NAMALWA (cell line): ENCODE measurements at regions not wholly inside any gene's neighbourhood (a gene's known extent, or its start where the extent isn't known, plus 50 kb on each side); places are given as distances from the start of the nearest gene placed in this dataset.
"Not testable (repeated sequence)": the region's sequence is repeated elsewhere in the genome, so short reads cannot be mapped to it uniquely, and the experiment has no call there.

Experiments used
- DNase-seq: peaks from one replicate; pipeline ENCODE4 v3.0.0-alpha.2; 2015; ENCODE audit warnings: low spot score

DNA sequence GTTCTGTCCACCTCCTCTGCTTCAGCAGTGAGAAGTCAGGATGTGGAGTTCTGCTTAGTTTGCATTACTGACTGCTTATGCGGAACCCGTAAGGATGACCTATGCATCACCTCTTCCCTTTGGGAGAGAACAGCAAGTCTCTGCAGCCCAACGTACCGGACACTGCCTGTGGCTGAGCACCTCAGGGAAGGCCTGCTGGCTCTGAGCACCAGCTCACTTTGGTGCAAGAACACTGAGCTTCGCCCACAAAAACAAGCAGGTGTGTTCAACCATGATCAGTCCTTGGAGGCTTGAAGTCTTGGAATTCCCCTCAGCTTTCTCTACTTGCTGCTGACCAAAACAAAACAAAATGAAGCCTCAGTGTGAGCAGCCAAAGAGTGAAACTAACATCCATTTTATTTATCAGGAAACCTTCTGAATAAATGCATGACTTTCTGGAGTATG is 52.7 kb upstream of the NCK2 start:
- no peak for DNase-seq

DNA sequence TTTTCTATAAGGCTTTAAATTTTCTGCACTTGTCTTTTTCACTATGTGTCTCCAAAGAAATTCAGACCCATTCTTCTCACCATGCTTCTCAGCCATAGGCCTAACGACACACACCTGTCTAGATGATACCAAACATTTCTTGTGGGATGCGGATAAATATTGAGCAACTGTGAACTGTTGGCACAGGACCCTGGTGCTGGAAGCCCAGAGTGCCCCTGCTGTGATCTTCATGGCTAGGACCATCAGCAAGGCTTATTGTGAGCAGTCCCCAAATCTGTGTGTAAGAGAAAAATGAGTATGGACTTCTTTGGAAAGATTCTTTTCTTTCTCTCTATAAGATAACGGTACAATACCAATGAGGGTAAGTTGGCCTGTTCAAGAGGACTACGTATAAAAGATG is 54.1 kb upstream of the NCK2 start:
- DNase-seq: no peak

DNA sequence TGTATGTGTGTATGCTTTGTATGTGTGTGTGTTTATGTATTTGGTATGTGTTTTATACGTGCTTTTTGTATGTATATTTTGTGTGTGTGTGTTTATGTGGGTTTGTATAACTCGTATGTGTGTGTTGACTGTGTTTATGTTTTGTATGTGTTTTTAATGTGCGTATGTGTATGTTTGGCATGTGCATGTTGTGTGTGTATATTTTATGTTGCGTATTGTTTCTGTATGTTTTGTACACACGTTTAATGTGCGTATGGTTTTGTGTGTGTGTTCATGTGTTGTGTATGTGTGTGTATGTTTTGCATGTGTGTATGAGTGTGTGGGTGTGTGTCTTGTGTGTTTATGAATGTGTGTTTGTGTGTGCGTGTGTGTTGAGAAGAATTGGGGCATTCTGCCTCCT is 55.2 kb upstream of the NCK2 start:
- no peak for DNase-seq

DNA sequence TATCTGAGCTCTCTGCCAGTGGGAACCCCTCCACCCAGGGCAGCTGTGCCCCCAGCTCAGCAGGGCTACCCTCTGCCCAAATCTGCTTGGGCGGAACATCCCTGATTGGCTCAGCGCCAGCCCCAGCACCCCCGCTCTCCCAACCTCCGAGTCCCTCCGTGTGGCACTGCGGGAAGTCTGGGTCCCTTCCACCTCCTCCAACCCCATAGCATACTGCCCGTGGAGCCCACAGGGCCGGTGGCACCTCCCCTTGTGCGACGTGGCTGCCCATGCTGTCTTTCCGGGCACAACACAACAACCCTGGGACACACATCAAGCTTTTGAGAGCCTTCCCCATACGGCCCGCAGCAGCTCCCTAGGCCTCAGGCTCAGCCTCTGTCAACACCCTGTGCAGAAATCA is 55.8 kb upstream of the NCK2 start:
- no peak for DNase-seq

DNA sequence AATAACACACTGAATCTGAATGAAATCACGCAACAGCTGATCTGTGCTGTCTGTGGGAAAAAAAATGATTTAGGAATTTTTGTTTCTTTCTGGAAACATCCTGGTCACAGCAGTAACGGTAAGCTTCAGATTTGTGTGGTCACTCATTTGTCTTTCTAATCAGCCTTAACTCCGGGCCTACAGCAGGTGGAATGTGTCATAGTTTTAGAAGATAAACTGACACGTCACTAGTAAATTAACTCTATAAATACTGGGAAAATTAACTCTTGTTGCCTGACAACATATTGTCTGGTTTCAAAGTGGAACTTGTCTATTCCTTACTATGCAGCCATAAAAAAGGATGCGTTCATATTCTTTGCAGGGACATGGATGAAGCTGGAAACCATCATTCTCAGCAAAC is 58.1 kb upstream of the NCK2 start:
- DNase-seq: no peak

DNA sequence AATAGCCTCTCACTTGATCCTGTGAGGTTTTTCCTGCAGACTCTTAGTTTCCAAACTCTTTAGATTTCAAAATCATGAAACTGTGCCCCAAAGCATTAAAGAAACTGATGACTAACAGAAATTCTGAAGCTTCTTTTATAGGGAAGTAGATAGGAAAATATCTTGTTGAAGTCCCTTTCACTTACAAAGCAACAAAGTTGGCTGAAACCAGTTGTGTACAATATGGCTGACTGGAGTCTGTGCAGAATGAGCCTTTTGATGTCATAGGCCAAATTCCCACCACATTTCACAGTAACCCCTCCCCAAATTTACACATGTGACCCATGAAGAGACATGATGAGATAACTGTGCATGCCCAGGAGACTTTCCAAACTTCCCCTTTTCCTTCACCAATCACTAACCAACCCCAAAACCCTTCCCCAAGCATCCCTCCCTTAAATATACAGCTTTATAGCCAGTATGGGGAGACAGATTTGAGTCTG is 61.7 kb upstream of the NCK2 start:
- DNase-seq: no peak

DNA sequence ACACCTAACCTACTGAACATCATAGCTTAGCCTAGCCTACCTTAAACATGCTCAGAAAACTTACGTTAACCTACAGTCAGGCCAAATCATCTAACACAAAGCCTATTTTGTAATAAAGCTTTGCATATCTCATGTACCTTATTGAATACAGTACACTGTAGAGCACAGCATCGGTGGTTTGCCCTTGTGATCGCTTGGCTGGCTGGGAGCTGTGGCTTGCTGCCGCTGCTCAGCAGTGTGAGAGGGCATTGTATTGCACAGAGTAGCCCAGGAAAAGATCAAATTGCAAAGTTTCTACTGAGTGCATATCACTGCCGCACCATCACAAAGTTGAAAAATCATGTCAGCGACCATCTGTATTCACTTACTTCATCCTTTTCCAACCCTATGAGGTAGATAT is 62.3 kb upstream of the NCK2 start:
- no peak for DNase-seq

DNA sequence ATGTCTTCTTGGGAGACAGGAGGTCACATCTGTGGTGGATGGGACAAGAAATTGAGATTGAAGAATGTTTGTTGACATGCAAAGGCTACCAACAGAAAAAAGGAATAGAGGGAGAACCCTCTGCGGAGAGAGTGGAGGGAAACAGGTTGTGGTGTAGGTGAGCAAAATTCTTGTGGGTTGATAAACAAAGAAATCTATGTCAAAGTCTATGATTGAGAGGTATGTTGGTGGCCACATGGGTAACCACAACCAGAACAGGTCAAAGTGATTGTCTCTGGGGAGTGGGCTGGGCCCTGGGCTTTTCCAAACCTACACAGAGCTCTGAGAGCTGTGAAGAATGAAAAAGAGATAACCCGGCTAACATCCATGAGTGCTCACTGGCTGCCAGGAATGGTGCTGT is 62.8 kb upstream of the NCK2 start:
- no peak for DNase-seq

DNA sequence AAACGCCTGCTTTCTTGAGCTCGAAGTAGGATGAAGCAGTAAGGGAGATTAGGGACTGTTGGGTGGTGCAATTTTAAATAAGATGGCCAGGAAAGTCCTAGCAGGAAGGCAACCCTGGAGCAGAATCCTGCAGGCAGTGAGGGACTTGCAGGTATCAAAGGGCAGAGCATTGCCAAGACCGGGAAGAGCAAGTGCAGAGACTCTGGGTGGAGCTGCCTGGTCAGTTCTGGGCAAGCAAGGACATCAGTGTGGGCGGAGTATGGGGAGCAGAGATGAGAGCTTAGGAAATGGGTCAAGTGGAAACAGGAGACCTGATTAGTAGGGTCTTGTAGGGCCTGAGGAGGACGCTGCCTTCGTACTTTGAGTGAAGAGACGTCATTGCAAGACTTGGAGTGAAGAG is 64.4 kb upstream of the NCK2 start:
- no peak for DNase-seq

DNA sequence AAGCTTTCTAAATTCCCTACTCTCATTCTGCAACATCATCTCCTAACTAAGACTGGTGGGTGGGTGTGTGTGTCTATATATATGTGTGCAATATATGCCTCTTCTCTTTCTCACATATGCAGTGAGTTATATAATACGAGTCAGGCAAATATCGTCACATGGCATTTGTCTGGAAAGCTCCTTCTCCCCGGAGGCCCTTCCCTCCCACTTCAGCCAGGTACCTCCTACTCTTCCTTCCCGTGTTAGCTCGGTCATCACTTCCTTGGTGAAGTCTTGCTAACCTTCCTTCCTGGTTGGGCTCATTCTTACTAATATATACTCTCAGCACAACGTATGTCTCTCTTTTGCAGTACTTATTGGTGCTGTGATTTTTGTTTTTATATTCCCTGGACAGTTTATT is 66.4 kb upstream of the NCK2 start:
- DNase-seq: no peak

DNA sequence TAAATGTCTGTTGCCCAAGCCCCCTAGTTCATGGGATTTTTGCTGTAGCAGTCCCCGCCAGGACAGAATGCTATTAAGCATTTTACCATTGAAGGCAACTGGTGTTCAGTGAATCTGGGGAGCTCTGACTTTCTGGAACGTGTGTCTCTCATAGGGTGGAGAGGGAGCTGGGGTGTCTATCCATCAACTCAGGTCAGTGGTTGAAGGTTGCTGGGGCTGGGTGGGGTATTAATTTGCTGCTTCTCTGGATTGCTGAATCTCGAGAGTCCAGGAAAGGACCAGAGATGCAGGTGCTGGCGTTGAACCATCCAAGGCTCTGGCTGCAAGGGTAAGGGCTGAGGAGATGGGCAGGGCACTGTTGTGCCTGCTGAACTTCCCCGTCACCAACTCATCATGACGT is 66.8 kb upstream of the NCK2 start:
- no peak for DNase-seq

DNA sequence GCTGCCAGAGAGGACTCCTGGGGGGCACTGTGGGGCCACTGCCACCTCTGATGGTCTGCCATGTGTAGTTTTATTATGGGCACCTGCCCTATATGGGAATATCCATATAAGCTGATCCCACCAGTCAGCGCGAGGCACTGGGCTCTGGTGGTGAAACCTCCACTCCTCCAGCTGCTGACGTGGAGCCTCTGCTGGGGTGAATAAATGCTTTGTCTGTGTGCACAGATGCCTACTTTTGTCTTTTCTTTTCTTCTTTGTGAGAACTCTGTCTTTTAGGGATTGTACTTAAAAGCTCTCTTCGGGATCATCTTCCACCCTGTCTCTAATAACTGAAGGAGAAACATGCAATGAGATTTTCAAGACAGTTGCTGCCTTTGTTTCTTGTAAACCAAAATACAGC is 68.9 kb upstream of the NCK2 start:
- no peak for DNase-seq

DNA sequence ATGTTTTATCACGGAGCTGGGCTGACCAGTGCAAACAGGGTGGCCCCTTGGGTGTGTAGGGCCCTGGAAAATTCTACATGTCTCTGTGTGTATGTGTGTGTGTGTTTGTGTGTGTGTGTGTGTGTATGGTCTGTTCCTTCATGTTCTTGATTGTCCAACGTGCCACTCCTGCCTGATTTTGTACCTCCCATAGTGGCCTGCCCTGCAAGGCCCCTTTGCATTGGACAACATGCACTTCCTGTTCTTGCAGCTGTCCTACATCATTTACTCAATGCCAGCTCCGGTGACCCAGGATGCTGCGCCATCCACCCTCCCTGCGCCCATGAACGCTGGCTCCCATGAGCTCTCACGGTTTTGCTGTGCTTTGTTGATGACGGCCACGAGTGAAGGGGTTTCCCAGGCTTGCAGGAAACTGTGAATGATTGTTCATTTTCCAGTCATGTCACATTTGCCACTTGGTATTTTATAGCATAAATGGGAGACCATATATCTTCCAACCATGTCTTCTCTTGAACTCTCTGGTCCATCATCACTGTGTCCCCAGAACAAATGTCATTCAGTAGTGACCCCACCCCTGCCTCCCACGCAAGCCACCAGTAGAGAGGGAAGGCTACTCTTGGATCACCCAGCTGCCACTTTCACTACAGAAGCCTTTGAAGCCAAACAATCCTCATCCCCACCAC is 69.7 kb upstream of the NCK2 start:
- no peak for DNase-seq

DNA sequence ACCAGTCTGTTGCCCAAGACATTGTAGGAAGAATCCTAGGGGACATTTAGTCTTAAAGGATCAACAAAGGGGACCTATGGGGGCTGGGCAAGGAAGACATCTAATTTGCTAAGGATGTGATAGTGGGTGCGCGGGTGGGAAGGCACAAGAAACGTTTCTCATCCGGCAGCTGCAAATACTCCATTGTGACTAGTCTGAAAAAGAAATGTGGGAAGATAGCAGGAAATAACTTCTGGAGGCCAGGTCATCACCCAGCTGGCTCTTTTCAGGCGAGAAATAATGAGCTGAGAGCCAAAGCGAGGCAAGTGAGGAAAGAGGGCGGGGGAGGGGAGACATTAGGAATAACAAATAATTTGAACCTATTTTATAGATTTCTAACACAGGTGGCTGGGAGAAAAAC is 70.3 kb upstream of the NCK2 start:
- no peak for DNase-seq

DNA sequence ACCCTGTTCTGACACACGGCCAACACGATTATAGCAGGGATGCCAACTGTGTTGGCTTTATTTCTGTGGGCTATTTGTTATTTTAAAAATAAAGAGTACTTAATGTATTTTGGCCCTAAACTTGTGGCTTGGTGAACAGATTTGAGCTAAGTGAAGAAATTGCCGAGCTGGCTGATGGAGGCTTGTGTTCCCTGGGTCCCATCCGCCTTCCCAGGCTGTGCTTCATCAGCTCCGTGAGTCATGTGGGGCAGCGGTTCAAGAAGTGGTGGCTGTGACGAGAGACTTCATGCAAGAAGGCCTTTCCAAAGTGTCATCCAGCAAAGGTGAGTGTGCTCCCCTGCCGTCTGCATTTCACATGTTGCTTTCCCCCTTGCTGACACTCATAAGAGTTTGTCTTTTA is 73.6 kb upstream of the NCK2 start:
- DNase-seq: no peak

DNA sequence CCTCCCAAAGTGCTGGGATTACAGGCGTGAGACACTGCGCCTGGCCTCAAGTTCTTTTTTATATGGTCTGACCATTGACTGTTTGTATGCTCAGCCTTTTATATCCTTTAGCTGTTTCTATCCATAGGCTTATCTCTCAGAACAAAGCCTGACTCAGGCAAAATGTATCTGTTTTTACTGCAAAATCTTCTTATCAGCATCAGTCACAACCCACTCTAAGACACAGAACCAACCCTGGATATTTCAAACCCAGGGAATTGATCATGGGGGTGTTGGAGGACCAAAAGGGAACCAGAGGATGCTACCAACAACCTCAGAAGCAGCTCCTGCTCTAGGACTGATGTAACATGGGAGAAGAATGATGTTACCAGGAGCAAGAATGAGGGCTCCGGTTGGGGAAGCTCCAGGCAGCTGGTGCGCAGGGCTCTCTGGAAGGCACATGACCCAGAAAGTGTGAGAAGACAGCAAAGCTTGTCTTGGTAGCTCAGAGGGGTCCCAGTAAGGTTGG is 75.3 kb upstream of the NCK2 start:
- no peak for DNase-seq

DNA sequence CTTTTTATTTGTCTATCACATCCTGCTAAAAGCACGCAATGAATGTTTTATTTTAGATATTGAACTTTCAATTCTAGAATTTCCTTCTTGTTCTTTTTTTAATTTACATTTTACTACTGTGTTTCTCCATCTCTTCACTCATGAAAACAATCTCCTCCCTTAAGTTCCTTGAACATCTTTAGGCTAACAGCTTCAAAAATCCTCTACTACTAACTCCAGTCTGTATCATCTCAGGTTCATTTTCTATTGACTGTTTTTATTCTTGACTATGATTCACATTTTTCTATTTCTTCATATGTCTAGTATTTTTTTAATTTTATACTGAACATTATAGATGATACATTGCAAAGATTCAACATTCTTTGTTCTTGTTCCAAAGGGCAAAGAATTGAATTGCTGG is 79.2 kb upstream of the NCK2 start:
- no peak for DNase-seq

DNA sequence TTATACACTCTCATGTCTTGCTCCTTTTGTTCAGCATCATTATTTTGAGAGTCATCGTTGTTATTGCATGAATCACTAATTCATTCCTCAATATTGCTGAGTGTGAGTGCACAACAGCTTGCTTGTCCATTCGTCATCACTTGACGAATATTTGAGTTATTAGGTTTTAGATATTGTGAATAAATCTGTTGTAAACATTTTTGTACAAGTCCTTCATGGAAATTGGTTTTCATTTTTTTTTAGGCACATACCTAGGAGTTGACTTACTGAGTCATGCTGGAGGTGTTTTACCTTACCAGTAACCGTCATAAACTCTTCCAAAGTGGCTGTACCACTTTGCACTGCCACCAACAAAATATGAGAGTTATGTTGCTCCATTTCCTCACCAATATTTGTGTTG is 84.2 kb upstream of the NCK2 start:
- DNase-seq: no peak

DNA sequence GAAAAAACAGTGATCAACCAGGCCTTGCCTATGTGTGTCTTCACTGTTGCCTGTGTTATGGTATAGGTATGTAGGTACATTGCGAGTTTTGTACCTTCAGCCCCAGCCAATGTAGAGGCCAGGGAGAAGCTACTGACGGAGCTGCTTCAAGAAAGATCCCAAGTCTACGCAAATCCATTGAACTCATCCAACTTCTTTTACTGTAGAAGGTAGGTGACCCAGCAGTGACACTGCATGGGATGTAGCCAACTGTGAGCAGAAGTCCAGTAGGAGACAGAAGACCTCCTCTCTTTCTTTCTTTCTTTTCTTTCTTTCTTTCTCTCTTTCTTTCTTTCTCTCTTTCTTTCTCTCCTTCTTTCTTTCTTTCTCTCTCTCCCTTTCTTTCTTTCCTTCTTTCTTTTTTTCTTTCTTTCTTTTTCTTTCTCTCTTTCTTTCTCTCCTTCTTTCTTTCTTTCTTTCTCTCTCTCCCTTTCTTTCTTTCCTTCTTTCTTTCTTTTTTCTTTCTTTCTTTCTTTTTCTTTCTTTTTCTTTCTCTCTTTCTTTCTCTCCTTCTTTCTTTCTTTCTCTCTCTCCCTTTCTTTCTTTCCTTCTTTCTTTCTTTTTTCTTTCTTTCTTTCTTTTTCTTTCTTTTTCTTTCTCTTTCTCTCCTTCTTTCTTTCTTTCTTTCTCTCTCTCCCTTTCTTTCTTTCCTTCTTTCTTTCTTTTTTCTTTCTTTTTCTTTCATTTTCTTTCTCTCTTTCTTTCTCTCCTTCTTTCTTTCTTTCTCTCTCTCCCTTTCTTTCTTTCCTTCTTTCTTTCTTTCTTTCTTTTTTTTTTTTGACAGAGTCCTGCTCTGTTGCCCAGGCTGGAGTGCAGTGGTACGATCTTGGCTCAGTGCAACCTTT is 88.7 kb upstream of the NCK2 start:
- DNase-seq: not testable (repeated sequence)

DNA sequence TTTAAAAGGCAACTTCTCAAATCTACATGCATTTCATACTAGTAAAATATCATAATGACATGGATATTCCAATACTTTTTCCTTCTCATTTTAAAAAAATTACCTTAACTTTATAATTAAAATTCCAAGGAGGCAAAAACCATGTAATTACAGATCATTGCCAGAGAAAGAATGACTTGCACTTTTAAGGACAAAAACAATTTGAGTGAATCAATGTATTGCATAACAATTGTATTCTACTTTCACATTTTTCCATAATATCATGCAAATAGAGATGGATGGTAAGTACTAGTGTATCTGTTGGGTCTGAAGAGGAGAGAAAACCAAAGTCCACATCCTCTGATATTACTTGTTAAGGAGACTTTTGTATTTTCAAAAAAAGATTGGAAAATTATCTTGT is 89.5 kb upstream of the NCK2 start:
- no peak for DNase-seq

DNA sequence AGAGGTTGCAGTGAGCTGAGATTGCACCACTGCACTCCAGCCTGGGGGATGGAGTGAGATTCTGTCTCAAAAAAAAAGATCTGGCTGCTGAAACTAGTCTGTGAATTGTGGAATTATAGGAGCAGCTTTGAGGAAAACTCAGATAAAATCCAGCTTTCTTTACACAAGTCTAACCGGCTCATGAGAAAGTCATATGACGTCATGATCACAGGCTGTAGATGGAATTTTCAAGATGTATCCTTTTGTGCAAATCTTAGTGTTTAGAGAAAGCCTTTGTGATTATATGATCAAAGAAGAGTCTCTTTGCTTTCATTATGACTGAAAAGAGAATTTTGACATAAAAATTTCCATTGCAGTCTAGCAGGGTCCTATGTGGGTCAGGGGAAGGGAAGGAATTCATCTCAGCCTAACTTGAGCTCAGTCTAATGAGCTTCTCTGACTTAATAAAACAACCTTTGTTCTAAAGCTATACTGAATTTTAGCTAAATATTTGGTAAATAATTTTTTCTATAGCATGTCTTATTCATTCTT is 90.2 kb upstream of the NCK2 start:
- no peak for DNase-seq

DNA sequence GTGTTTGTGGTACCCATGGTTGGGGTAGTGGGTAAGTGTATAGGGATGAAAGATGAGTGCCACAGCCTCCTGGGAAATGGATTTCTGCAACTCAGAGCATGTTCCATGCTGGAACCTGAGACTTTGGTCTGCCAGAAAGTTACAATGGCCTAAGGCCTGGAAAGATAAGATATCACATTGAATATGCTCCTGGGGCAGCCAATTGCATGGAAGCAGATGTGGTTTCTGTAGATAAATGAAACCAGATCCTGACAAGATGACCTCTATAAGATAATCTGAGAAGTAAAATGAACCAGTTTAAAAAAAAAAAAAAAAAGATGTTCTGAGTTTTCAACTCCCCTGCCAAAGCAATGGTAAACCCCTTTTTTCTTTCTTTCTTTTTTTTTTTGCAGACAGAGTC is 91.4 kb upstream of the NCK2 start:
- no peak for DNase-seq
